ENCODE measurements at regions not wholly inside any gene's neighbourhood (a gene's known extent, or its start where the extent isn't known, plus 50 kb on each side); places are given as distances from the start of the nearest gene placed in this dataset.
"Not testable (repeated sequence)": the region's sequence is repeated elsewhere in the genome, so short reads cannot be mapped to it uniquely, and the experiment has no call there.

GRCh38 chr10:77740396-77740795 lies 102.8 kb upstream of the KCNMA1 start:
- TF ChIP-seq CTCF, POLR2A (IDR thresholded peaks at IDR 0.05): not testable (repeated sequence)
